Gastroesophageal sphincter (tissue), 3 donors: ENCODE measurements at regions not wholly inside any gene's neighbourhood (a gene's known extent, or its start where the extent isn't known, plus 50 kb on each side); places are given as distances from the start of the nearest gene placed in this dataset.

Experiments
- CTCF ChIP-seq, 4 experiments: fragments of 200-600 bp in 2 of 4; fragments of 450-650 bp in 2 of 4; sonication (generic) in 1 of 4; IDR thresholded peaks; one replicate each; pipeline ENCODE4 v1.5.1; 2017 to 2019; ENCODE audit warnings: antibody characterized with exemption in 4 of 4, mild to moderate bottlenecking in 2 of 4, moderate library complexity in 2 of 4
- EP300 ChIP-seq: sonication (generic); formaldehyde crosslinking; IDR thresholded peaks from one replicate; pipeline ENCODE4 v1.6.1; 2017; ENCODE audit warnings: antibody characterized with exemption, mild to moderate bottlenecking
- POLR2A ChIP-seq, 2 donors: fragments of 450-650 bp; IDR thresholded peaks; one replicate each; pipeline ENCODE4 v1.6.1; 2017; ENCODE audit warnings: antibody characterized with exemption in 2 of 2, mild to moderate bottlenecking in 2 of 2, moderate library complexity in 1 of 2

GRCh38 chr5:60226128-60226527, 332.6 kb upstream of the PDE4D start:
- TF ChIP-seq EP300 = no peak
- no peak for TF ChIP-seq CTCF (IDR thresholded peaks at IDR 0.05)
- TF ChIP-seq POLR2A (IDR thresholded peaks at IDR 0.05) = no peak
